Ishikawa (cell line): ENCODE measurements at regions not wholly inside any gene's neighbourhood (a gene's known extent, or its start where the extent isn't known, plus 50 kb on each side); places are given as distances from the start of the nearest gene placed in this dataset.

ENCODE experiments used
- CEBPB ChIP-seq: IDR thresholded peaks from 2 replicates; pipeline ENCODE4 v1.6.1; 2012
- CREB1 ChIP-seq: IDR thresholded peaks from 2 replicates; pipeline ENCODE4 v1.6.1; 2012; ENCODE audit warnings: low read depth
- EGR1 ChIP-seq: IDR thresholded peaks from 2 replicates; pipeline ENCODE4 v1.6.1; 2012
- EP300 ChIP-seq: IDR thresholded peaks from 2 replicates; pipeline ENCODE4 v1.6.1; 2012; ENCODE audit warnings: borderline replicate concordance
- FOXM1 ChIP-seq: IDR thresholded peaks from 2 replicates; pipeline ENCODE4 v1.6.1; 2012; ENCODE audit warnings: low read depth, borderline replicate concordance
- NFIC ChIP-seq: IDR thresholded peaks from 2 replicates; pipeline ENCODE4 v1.6.1; 2012
- RAD21 ChIP-seq: IDR thresholded peaks from 2 replicates; pipeline ENCODE4 v1.6.1; 2012; ENCODE audit warnings: low read depth
- TAF1 ChIP-seq: IDR thresholded peaks from 2 replicates; pipeline ENCODE4 v1.6.1; 2012; ENCODE audit warnings: low read depth, mild to moderate bottlenecking
- TCF12 ChIP-seq: IDR thresholded peaks from 2 replicates; pipeline ENCODE4 v1.6.1; 2012; ENCODE audit warnings: low read depth
- TEAD4 ChIP-seq: IDR thresholded peaks from 2 replicates; pipeline ENCODE4 v1.6.1; 2012
- YY1 ChIP-seq: IDR thresholded peaks from 2 replicates; pipeline ENCODE4 v1.6.1; 2012; ENCODE audit warnings: low read depth
- ZBTB7A ChIP-seq: IDR thresholded peaks from 2 replicates; pipeline ENCODE4 v1.6.1; 2012; ENCODE audit warnings: low read depth
- TF ChIP-seq, protein P1 (sequence below): IDR thresholded peaks from 2 replicates; pipeline ENCODE4 v1.6.1; 2012; ENCODE audit warnings: low read depth, mild to moderate bottlenecking
- TF ChIP-seq, protein P2 (sequence below): IDR thresholded peaks from 2 replicates; pipeline ENCODE4 v1.6.1; 2012
- TF ChIP-seq, protein P3 (sequence below): IDR thresholded peaks from 2 replicates; pipeline ENCODE4 v1.6.1; 2012

DNA sequence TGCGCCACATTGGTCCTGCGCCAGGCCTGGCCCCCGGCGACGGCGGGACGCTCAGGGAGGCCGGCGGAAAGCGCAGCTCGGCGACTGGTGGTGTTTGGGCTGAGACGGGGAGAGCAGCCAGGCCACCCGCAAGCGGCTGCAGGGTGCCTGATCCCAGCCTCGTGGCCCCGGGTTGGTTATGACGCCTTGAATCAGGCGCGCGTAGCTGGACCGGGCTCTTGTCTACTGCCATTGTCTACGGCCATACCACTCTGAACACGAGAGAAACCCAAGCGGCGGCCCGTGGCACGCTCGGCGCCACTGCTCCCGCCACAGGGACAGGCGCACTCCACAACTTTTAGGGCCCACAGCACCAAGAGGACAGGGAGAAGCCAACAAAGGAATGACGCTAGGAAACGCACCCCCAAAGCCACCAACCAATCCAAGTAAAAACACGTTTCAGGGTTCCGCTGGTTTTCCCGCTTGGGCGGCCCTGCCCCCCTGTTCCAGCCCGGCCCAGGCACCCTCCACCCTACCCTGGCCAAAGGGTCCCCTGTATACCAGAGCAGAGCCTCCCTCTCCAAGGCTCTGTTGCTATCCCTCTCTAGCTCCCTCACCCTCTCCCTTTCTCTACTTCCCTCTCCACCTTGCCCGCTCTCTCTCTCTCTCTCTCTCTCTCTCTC lies 1849.3 kb upstream of the DEFB115 start:
- TF ChIP-seq TAF1 (no peak), EP300 (no peak), TEAD4 (no peak), FOXM1 (no peak), CREB1 (no peak), ZBTB7A (no peak), TCF12 (no peak), CEBPB (no peak), RAD21 (no peak), YY1 (no peak), EGR1 (no peak), NFIC (no peak)
- TF ChIP-seq, protein P1, sequence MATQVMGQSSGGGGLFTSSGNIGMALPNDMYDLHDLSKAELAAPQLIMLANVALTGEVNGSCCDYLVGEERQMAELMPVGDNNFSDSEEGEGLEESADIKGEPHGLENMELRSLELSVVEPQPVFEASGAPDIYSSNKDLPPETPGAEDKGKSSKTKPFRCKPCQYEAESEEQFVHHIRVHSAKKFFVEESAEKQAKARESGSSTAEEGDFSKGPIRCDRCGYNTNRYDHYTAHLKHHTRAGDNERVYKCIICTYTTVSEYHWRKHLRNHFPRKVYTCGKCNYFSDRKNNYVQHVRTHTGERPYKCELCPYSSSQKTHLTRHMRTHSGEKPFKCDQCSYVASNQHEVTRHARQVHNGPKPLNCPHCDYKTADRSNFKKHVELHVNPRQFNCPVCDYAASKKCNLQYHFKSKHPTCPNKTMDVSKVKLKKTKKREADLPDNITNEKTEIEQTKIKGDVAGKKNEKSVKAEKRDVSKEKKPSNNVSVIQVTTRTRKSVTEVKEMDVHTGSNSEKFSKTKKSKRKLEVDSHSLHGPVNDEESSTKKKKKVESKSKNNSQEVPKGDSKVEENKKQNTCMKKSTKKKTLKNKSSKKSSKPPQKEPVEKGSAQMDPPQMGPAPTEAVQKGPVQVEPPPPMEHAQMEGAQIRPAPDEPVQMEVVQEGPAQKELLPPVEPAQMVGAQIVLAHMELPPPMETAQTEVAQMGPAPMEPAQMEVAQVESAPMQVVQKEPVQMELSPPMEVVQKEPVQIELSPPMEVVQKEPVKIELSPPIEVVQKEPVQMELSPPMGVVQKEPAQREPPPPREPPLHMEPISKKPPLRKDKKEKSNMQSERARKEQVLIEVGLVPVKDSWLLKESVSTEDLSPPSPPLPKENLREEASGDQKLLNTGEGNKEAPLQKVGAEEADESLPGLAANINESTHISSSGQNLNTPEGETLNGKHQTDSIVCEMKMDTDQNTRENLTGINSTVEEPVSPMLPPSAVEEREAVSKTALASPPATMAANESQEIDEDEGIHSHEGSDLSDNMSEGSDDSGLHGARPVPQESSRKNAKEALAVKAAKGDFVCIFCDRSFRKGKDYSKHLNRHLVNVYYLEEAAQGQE: no peak
- TF ChIP-seq, protein P2, sequence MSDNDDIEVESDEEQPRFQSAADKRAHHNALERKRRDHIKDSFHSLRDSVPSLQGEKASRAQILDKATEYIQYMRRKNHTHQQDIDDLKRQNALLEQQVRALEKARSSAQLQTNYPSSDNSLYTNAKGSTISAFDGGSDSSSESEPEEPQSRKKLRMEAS: no peak
- TF ChIP-seq, protein P3, sequence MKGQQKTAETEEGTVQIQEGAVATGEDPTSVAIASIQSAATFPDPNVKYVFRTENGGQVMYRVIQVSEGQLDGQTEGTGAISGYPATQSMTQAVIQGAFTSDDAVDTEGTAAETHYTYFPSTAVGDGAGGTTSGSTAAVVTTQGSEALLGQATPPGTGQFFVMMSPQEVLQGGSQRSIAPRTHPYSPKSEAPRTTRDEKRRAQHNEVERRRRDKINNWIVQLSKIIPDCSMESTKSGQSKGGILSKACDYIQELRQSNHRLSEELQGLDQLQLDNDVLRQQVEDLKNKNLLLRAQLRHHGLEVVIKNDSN: no peak

DNA sequence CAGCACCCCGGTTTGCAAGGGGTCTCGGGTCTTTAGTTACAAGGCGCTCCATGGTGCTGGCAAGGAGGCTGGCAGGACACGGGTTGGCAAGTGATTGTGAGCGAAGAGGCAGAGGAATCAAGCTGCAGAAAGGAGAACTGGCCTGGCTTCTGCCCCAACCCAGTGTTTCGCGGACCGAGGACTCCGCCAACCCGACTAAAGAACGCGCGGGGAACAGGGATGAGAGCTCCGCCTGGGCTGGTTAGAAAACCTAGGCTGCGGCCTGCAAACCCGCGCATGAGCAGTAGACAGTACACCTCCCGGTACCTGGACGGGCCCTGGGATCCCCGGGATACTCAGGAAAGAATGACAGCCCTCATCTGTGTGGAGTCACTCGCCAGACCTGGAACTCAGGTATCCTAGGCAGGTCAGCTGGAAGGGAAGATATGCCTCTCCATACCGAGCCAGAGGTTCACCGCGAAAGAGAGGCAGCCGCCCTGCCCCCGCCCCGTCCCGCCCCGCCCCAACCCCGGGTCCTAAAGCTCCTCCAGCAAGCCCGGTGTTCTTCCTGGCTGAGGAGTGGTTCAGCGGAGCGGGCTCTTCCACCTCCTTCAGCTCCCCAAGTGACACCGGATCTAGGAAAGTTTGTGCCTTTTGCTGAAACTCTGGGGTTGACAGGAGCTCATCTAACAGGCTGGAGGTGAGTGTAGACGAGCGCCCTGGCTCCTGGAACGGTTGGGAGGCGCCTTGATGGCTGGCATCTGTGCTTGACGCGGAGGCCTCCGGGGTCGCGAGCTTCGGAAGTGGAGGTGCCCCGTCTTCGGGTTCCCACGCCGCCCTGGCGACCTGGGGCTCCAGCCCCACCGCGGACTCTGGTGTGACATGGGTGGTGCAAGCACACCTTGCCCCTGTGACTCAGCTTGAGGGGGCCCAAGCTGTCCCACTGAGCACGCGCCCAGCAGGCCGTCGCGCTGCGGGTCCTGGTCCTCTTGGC lies 1847.3 kb upstream of the DEFB115 start:
- TF ChIP-seq NFIC: no peak
- TF ChIP-seq, protein P2: no peak

DNA sequence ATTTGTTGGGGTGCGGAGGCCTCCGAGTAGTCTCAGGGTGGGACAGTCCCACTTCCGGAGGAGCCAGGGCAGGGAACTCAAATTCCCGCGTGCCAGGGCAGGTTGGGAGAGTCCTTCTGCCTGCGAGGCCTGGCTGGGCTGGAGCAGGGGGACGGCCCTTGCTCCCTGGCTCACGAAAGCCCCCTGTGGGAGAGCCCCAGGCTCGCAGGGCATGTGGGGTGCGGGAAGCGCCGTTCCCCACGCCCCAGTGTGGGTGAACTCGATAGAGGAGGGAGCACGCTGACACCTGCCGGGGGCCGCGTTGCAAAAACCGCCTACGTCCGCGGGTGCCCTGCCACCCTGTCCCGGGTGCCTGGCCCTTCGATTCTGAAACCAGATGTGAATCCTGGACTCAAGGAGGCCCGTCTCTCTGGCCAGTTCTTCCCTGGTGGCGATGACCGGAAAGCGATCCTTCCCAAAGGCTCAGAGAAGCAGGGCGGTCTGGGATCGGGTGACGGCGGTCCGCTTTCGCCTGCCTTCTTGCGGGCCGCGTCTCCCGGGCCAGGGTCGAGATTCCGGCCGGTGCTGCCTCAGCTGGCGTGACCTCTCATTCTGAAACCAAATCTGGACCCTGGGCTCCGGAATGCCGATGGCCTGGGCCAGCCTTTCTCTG lies 1846.5 kb upstream of the DEFB115 start:
- TF ChIP-seq EGR1: no peak
- TF ChIP-seq, protein P1: no peak
- no peak for TF ChIP-seq NFIC
- TF ChIP-seq CEBPB: no peak

DNA sequence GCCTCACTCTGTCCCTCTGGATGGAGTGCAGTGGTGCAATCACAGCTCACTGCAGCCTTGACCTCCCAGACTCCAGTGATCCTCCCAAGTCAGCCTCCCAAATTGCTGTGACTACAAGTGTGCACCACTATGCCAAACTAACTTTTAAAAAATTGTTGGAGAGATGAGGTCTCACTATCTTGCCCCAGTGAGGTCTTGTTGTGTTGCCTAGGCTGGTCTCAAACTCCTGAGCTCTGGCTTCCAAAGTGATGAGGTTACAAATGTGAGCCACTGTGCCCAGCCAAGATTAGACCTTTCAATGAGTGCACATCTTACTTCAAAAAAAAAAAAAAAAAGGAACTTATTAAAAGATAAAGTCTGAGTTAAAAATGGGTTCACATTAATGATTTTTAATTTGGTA lies 1838.1 kb upstream of the DEFB115 start:
- TF ChIP-seq TEAD4: no peak

DNA sequence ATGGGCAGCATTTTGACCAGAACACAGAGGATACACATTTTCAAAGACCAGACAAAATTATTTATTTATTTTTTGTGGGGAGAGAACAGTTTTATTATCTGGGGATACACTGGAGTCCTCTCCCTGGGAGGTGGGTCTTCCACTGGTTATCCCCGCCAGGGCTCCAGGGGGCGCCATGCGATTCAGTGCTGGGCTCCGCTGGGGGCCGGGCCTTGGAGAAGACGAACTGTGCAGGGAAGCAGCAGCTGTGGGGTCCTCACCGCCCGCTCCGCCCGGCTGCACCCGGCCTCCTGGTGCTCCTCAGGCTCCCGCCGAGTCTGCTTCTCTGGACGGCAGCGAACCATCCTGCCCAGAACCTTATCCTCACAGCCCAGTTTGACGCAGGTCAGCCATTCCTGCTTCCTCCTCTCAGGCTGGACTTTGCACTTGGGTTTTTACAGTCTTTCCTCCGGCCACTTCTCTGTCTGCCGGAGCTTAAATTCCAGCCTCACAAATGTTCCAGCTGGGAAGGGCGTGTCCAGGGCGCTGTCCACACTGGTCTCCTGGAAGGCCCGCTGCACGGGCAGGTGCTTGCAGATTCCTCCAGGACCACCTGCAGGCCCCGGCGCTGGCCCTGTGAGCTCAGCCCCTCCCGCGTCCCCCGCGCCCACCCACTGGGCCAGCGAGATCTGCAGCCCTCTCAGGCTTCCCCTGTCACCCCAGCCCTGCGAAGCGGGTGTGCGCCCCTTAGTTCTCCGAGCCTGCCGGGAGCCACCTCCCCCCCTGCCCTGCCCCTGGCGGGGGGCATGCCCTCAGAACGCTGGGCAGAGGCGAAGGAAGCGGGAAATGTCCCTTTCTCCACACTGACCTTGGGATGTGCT lies 1830.0 kb upstream of the DEFB115 start:
- TF ChIP-seq, protein P2: no peak
- TF ChIP-seq, protein P3: no peak
- no peak for TF ChIP-seq NFIC
- no peak for TF ChIP-seq FOXM1
- no peak for TF ChIP-seq TEAD4
- TF ChIP-seq CREB1: no peak
- TF ChIP-seq ZBTB7A: no peak
- TF ChIP-seq TCF12: no peak
- TF ChIP-seq, protein P1: no peak
- no peak for TF ChIP-seq EP300
- no peak for TF ChIP-seq CEBPB
- TF ChIP-seq TAF1: no peak
- no peak for TF ChIP-seq YY1
- TF ChIP-seq EGR1: no peak
- no peak for TF ChIP-seq RAD21
